ENCODE measurements at regions not wholly inside any gene's neighbourhood (a gene's known extent, or its start where the extent isn't known, plus 50 kb on each side); places are given as distances from the start of the nearest gene placed in this dataset.

- FAIRE-seq, result no peak
These were observed 183.7 kb upstream of the NAALADL2 start for GRCh38 chr3:174675406-174675805.

- FAIRE-seq, result no peak
These were observed 177.3 kb upstream of the NAALADL2 start for GRCh38 chr3:174681784-174682183.

GRCh38 chr3:174685796-174686195 is 173.3 kb upstream of the NAALADL2 start:
- FAIRE-seq, result no peak

GRCh38 chr3:174697310-174697709 is 161.8 kb upstream of the NAALADL2 start:
- FAIRE-seq, result no peak

GRCh38 chr3:174700736-174701135 is 158.4 kb upstream of the NAALADL2 start:
- FAIRE-seq, result no peak

- FAIRE-seq, result no peak
These were observed 148.5 kb upstream of the NAALADL2 start for GRCh38 chr3:174710612-174711011.

GRCh38 chr3:174715386-174715785 is 143.7 kb upstream of the NAALADL2 start:
- no peak for FAIRE-seq

- no peak for FAIRE-seq
These were observed 142.1 kb upstream of the NAALADL2 start for GRCh38 chr3:174716956-174717505.

GRCh38 chr3:174720717-174721116 is 138.4 kb upstream of the NAALADL2 start:
- no peak for FAIRE-seq

GRCh38 chr3:174725303-174725702 is 133.8 kb upstream of the NAALADL2 start:
- FAIRE-seq, result no peak

GRCh38 chr3:174737966-174738365 is 121.2 kb upstream of the NAALADL2 start:
- FAIRE-seq, result no peak

- no peak for FAIRE-seq
These were observed 110.0 kb upstream of the NAALADL2 start for GRCh38 chr3:174749143-174749542.

GRCh38 chr3:174755833-174756829 is 103.0 kb upstream of the NAALADL2 start:
- no peak for FAIRE-seq

- FAIRE-seq, result no peak
These were observed 100.2 kb upstream of the NAALADL2 start for GRCh38 chr3:174758943-174759342.

- no peak for FAIRE-seq
These were observed 91.7 kb upstream of the NAALADL2 start for GRCh38 chr3:174767406-174767805.

GRCh38 chr3:174767853-174768382 is 91.2 kb upstream of the NAALADL2 start:
- no peak for FAIRE-seq

GRCh38 chr3:174769171-174769570 is 90.0 kb upstream of the NAALADL2 start:
- peak; percentile 60 for FAIRE-seq

GRCh38 chr3:174775603-174776002 is 83.5 kb upstream of the NAALADL2 start:
- no peak for FAIRE-seq

GRCh38 chr3:174776123-174776522 is 83.0 kb upstream of the NAALADL2 start:
- FAIRE-seq, result no peak

GRCh38 chr3:174776636-174777035 is 82.5 kb upstream of the NAALADL2 start:
- no peak for FAIRE-seq

- no peak for FAIRE-seq
These were observed 81.3 kb upstream of the NAALADL2 start for GRCh38 chr3:174777813-174778212.

GRCh38 chr3:174783502-174783901 is 75.6 kb upstream of the NAALADL2 start:
- no peak for FAIRE-seq

GRCh38 chr3:174784206-174784934 is 74.8 kb upstream of the NAALADL2 start:
- no peak for FAIRE-seq
